ENCODE measurements at regions not wholly inside any gene's neighbourhood (a gene's known extent, or its start where the extent isn't known, plus 50 kb on each side); places are given as distances from the start of the nearest gene placed in this dataset.

- TF ChIP-seq CTCF (optimal IDR thresholded peaks at IDR 0.05 in 1 of 3, IDR thresholded peaks at IDR 0.05 in 1 of 3, conservative IDR thresholded peaks at IDR 0.05 in 1 of 3; ENCODE audit: extremely low read depth in 1 of 3, insufficient read depth in 2 of 3, low read length in 3 of 3) (no peak), EZH2 (IDR thresholded peaks at IDR 0.05; ENCODE audit: low read length) (no peak)
These were observed 254.7 kb upstream of the KLHL1 start for GRCh38 chr13:70362820-70363570.
